Cardiac fibroblast (primary cell): ENCODE measurements at regions not wholly inside any gene's neighbourhood (a gene's known extent, or its start where the extent isn't known, plus 50 kb on each side); places are given as distances from the start of the nearest gene placed in this dataset.
"Not testable (repeated sequence)": the region's sequence is repeated elsewhere in the genome, so short reads cannot be mapped to it uniquely, and the experiment has no call there.

Experiments used
- DNase-seq, 2 donors: peaks; one replicate each; pipeline versions ENCODE4 v3.0.0 to v3.0.0-alpha.2; 2010; ENCODE audit warnings: low read depth in 2 of 2
- H3K4me3 ChIP-seq, 2 donors: replicated peaks in 1 of 2; 1 replicate in 1 of 2; 2 replicates in 1 of 2; pipeline ENCODE4 v1.5.1; 2011; ENCODE audit warnings: low read depth in 2 of 2, low read length in 2 of 2, mild to moderate bottlenecking in 2 of 2, moderate library complexity in 1 of 2
- CTCF ChIP-seq: IDR thresholded peaks from one replicate; pipeline ENCODE4 v1.5.1; 2011; ENCODE audit warnings: low read depth, mild to moderate bottlenecking, low read length, inconsistent platforms

- DNase-seq = peak in 1 of 2 donors; percentile 56
- H3K4me3 ChIP-seq = no peak overlapping the region
- no peak for TF ChIP-seq CTCF
Measured at GRCh38 chr1:115529216-115529897, 112.4 kb upstream of the VANGL1 start.

GRCh38 chr1:115528336-115528735 is 113.4 kb upstream of the VANGL1 start:
- not testable (repeated sequence) for H3K4me3 ChIP-seq, DNase-seq

- DNase-seq = no peak
- no peak for TF ChIP-seq CTCF
- no peak overlapping the region for H3K4me3 ChIP-seq
Measured at GRCh38 chr1:115527746-115528145, 114.0 kb upstream of the VANGL1 start.

- TF ChIP-seq CTCF = no peak
- H3K4me3 ChIP-seq = no peak overlapping the region
- no peak for DNase-seq
Measured at GRCh38 chr1:115526900-115527299, 114.9 kb upstream of the VANGL1 start.

- no peak for TF ChIP-seq CTCF
- no peak for DNase-seq
Measured at GRCh38 chr1:115524236-115524635, 117.5 kb upstream of the VANGL1 start.

GRCh38 chr1:115522386-115522785 is 119.4 kb upstream of the VANGL1 start:
- no peak for DNase-seq
- no peak overlapping the region for H3K4me3 ChIP-seq
- no peak for TF ChIP-seq CTCF

More at GRCh38 chr1:115524236-115524635, 117.5 kb upstream of the VANGL1 start:
- H3K4me3 ChIP-seq = no peak overlapping the region

GRCh38 chr1:115515270-115515669 is 126.5 kb upstream of the VANGL1 start:
- H3K4me3 ChIP-seq = no peak overlapping the region
- no peak for DNase-seq
- TF ChIP-seq CTCF = no peak

- peak in 1 of 2 donors; percentile 46 for DNase-seq
Measured at GRCh38 chr1:115510226-115510625, 131.5 kb upstream of the VANGL1 start.

More at GRCh38 chr1:115510226-115510625, 131.5 kb upstream of the VANGL1 start:
- H3K4me3 ChIP-seq = not testable (repeated sequence)
